Islet precursor cell (in vitro differentiated cells): ENCODE measurements at regions not wholly inside any gene's neighbourhood (a gene's known extent, or its start where the extent isn't known, plus 50 kb on each side); places are given as distances from the start of the nearest gene placed in this dataset.
"Not testable (repeated sequence)": the region's sequence is repeated elsewhere in the genome, so short reads cannot be mapped to it uniquely, and the experiment has no call there.

Source experiments
- DNase-seq: peaks from one replicate; pipeline ENCODE4 v3.0.0-alpha.2; 2018

GRCh38 chr5:57724836-57725235 is 242.2 kb upstream of the ACTBL2 start:
- DNase-seq: no peak

- no peak for DNase-seq
Measured at GRCh38 chr5:57721226-57721625, 238.6 kb upstream of the ACTBL2 start.

- DNase-seq: no peak
Measured at GRCh38 chr5:57720656-57721055, 238.0 kb upstream of the ACTBL2 start.

GRCh38 chr5:57719216-57719615 is 236.6 kb upstream of the ACTBL2 start:
- no peak for DNase-seq

- no peak for DNase-seq
Measured at GRCh38 chr5:57718155-57718554, 235.5 kb upstream of the ACTBL2 start.

- no peak for DNase-seq
Measured at GRCh38 chr5:57717555-57717954, 234.9 kb upstream of the ACTBL2 start.

- no peak for DNase-seq
Measured at GRCh38 chr5:57716661-57717060, 234.1 kb upstream of the ACTBL2 start.

GRCh38 chr5:57715296-57715695 is 232.7 kb upstream of the ACTBL2 start:
- no peak for DNase-seq

GRCh38 chr5:57713535-57713934 is 230.9 kb upstream of the ACTBL2 start:
- not testable (repeated sequence) for DNase-seq

- DNase-seq: no peak
Measured at GRCh38 chr5:57711946-57712345, 229.3 kb upstream of the ACTBL2 start.

GRCh38 chr5:57711471-57711870 is 228.9 kb upstream of the ACTBL2 start:
- peak; percentile 86 for DNase-seq

GRCh38 chr5:57710126-57710525 is 227.5 kb upstream of the ACTBL2 start:
- DNase-seq: no peak

- no peak for DNase-seq
Measured at GRCh38 chr5:57705769-57706168, 223.2 kb upstream of the ACTBL2 start.

- no peak for DNase-seq
Measured at GRCh38 chr5:57703721-57704120, 221.1 kb upstream of the ACTBL2 start.

- DNase-seq: no peak
Measured at GRCh38 chr5:57700484-57700883, 217.9 kb upstream of the ACTBL2 start.

GRCh38 chr5:57700072-57700471 is 217.5 kb upstream of the ACTBL2 start:
- no peak for DNase-seq

- DNase-seq: peak; percentile 78
Measured at GRCh38 chr5:57698802-57699201, 216.2 kb upstream of the ACTBL2 start.

- DNase-seq: no peak
Measured at GRCh38 chr5:57698086-57698485, 215.5 kb upstream of the ACTBL2 start.

- no peak for DNase-seq
Measured at GRCh38 chr5:57696825-57697570, 214.4 kb upstream of the ACTBL2 start.

GRCh38 chr5:57696389-57696769 is 213.8 kb upstream of the ACTBL2 start:
- DNase-seq: no peak

- no peak for DNase-seq
Measured at GRCh38 chr5:57695706-57696388, 213.2 kb upstream of the ACTBL2 start.

GRCh38 chr5:57695179-57695578 is 212.6 kb upstream of the ACTBL2 start:
- no peak for DNase-seq

GRCh38 chr5:57693488-57694305 is 211.1 kb upstream of the ACTBL2 start:
- no peak for DNase-seq
